MM.1S (cell line): ENCODE measurements at regions not wholly inside any gene's neighbourhood (a gene's known extent, or its start where the extent isn't known, plus 50 kb on each side); places are given as distances from the start of the nearest gene placed in this dataset.

Experiments
- DNase-seq: peaks from one replicate; pipeline ENCODE4 v3.0.0-alpha.2; 2015
- H2AFZ ChIP-seq: fragments of 300-600 bp; sonication (generic); 2 replicates; pipeline ENCODE4 v1.6.0; 2016; ENCODE audit warnings: antibody characterized with exemption, low read length
- H3F3A ChIP-seq: fragments of 300-600 bp; sonication (generic); 2 replicates; pipeline ENCODE4 v1.6.1; 2016; ENCODE audit warnings: mild to moderate bottlenecking, antibody characterized with exemption, low read length, moderate library complexity, mixed read lengths; ENCODE audit not compliant: insufficient read depth
- H3K27ac ChIP-seq: fragments of 300-600 bp; sonication (generic); 2 replicates; pipeline ENCODE4 v1.5.1; 2016; ENCODE audit warnings: mild to moderate bottlenecking, low read length
- H3K27me3 ChIP-seq: fragments of 300-600 bp; sonication (generic); replicated peaks from 2 replicates; pipeline ENCODE4 v1.6.0; 2016; ENCODE audit warnings: low read length; ENCODE audit not compliant: insufficient read depth
- H3K36me3 ChIP-seq: fragments of 300-600 bp; sonication (generic); replicated peaks from 2 replicates; pipeline ENCODE4 v1.6.1; 2016; ENCODE audit warnings: mild to moderate bottlenecking, low read length, mixed read lengths; ENCODE audit not compliant: insufficient read depth
- H3K4me1 ChIP-seq: fragments of 300-600 bp; sonication (generic); 2 replicates; pipeline ENCODE4 v1.6.1; 2016; ENCODE audit warnings: low read length, mixed read lengths
- H3K4me2 ChIP-seq: fragments of 300-600 bp; sonication (generic); 2 replicates; pipeline ENCODE4 v1.6.0; 2016; ENCODE audit warnings: low read depth, low read length
- H3K4me3 ChIP-seq: fragments of 300-600 bp; sonication (generic); 2 replicates; pipeline ENCODE4 v1.5.1; 2016; ENCODE audit warnings: low read length, mixed read lengths
- H3K79me2 ChIP-seq: fragments of 300-600 bp; sonication (generic); 2 replicates; pipeline ENCODE4 v1.6.1; 2016; ENCODE audit warnings: mixed run types, low read length, mixed read lengths
- H3K9ac ChIP-seq: fragments of 300-600 bp; sonication (generic); 2 replicates; pipeline ENCODE4 v1.6.1; 2016; ENCODE audit warnings: low read length, mixed read lengths
- H3K9me2 ChIP-seq: fragments of 300-600 bp; sonication (generic); replicated peaks from 2 replicates; pipeline ENCODE4 v1.6.1; 2016; ENCODE audit warnings: mild to moderate bottlenecking, low read length, mixed read lengths; ENCODE audit not compliant: insufficient read depth
- H3K9me3 ChIP-seq: fragments of 300-600 bp; sonication (generic); replicated peaks from 2 replicates; pipeline ENCODE4 v1.6.1; 2016; ENCODE audit warnings: mild to moderate bottlenecking, low read length, mixed read lengths; ENCODE audit not compliant: insufficient read depth
- H4K20me1 ChIP-seq: fragments of 300-600 bp; sonication (generic); 2 replicates; pipeline ENCODE4 v1.6.1; 2016; ENCODE audit warnings: mild to moderate bottlenecking, low read length, moderate library complexity, mixed read lengths; ENCODE audit not compliant: insufficient read depth
- CTCF ChIP-seq: fragments of 300-600 bp; sonication (generic); IDR thresholded peaks from 2 replicates; pipeline ENCODE4 v1.5.1; 2016; ENCODE audit warnings: antibody characterized with exemption, low read length, mixed read lengths
- EZH2 ChIP-seq: fragments of 300-600 bp; sonication (generic); optimal IDR thresholded peaks from 2 replicates; pipeline ENCODE3; 2017; ENCODE audit warnings: low read depth, mild to moderate bottlenecking, antibody characterized with exemption, low read length, mixed read lengths
- EZH2phosphoT487 ChIP-seq: fragments of 300-600 bp; sonication (generic); IDR thresholded peaks from 2 replicates; pipeline ENCODE4 v1.6.1; 2018; ENCODE audit warnings: antibody characterized with exemption, low read length

- no peaks in the 10 kb centered on the region for H3F3A ChIP-seq
These were observed 328.4 kb upstream of the DPH6 start for GRCh38 chr15:35874260-35874905.

GRCh38 chr15:35876762-35877161 lies 330.8 kb upstream of the DPH6 start:
- TF ChIP-seq EZH2 (no peak), EZH2phosphoT487 (no peak), CTCF (no peak)
- no peaks in the 10 kb centered on the region for H3K9me2 ChIP-seq

More at GRCh38 chr15:35874260-35874905, 328.4 kb upstream of the DPH6 start:
- H3K4me2 ChIP-seq: no peak overlapping the region
- H2AFZ ChIP-seq: no peak overlapping the region
- H4K20me1 ChIP-seq: no peaks in the 10 kb centered on the region
- no peaks in the 10 kb centered on the region for H3K9me3 ChIP-seq
- H3K27me3 ChIP-seq: no peaks in the 10 kb centered on the region
- no peak for DNase-seq
- no peak for TF ChIP-seq EZH2
- no peak for TF ChIP-seq EZH2phosphoT487
- no peak for TF ChIP-seq CTCF
- no peaks in the 10 kb centered on the region for H3K36me3 ChIP-seq
- no peaks in the 10 kb centered on the region for H3K9me2 ChIP-seq
- H3K27ac ChIP-seq: no peak overlapping the region
- H3K9ac ChIP-seq: no peak overlapping the region
- H3K79me2 ChIP-seq: no peaks in the 10 kb centered on the region
- H3K4me1 ChIP-seq: no peaks in the 10 kb centered on the region
- H3K4me3 ChIP-seq: no peak overlapping the region

GRCh38 chr15:35880896-35881295 lies 334.9 kb upstream of the DPH6 start:
- H3K9me3 ChIP-seq: no peaks in the 10 kb centered on the region
- no peaks in the 10 kb centered on the region for H3K4me1 ChIP-seq
- no peak overlapping the region for H3K27ac ChIP-seq
- H3K9ac ChIP-seq: no peak overlapping the region
- TF ChIP-seq EZH2 (no peak), EZH2phosphoT487 (no peak), CTCF (no peak)
- no peak overlapping the region for H2AFZ ChIP-seq
- DNase-seq: no peak
- no peaks in the 10 kb centered on the region for H3K36me3 ChIP-seq
- H3K27me3 ChIP-seq: no peaks in the 10 kb centered on the region
- no peak overlapping the region for H3K4me3 ChIP-seq
- no peaks in the 10 kb centered on the region for H4K20me1 ChIP-seq
- no peaks in the 10 kb centered on the region for H3K79me2 ChIP-seq
- no peaks in the 10 kb centered on the region for H3K9me2 ChIP-seq
- H3K4me2 ChIP-seq: no peak overlapping the region
- H3F3A ChIP-seq: no peaks in the 10 kb centered on the region

More at GRCh38 chr15:35876762-35877161, 330.8 kb upstream of the DPH6 start:
- Histone ChIP-seq H3F3A (no peaks in the 10 kb centered on the region), H3K4me2 (no peak overlapping the region), H3K27me3 (no peaks in the 10 kb centered on the region), H3K9ac (no peak overlapping the region), H4K20me1 (no peaks in the 10 kb centered on the region), H3K4me1 (no peaks in the 10 kb centered on the region), H3K9me3 (no peaks in the 10 kb centered on the region), H3K4me3 (no peak overlapping the region), H2AFZ (no peak overlapping the region), H3K36me3 (no peaks in the 10 kb centered on the region), H3K79me2 (no peaks in the 10 kb centered on the region), H3K27ac (no peak overlapping the region)
- DNase-seq: no peak
